ENCODE measurements at regions not wholly inside any gene's neighbourhood (a gene's known extent, or its start where the extent isn't known, plus 50 kb on each side); places are given as distances from the start of the nearest gene placed in this dataset.

GRCh38 chr4:157804986-157805385 lies 367.8 kb downstream of the GASK1B start:
- Histone ChIP-seq H3K9ac (no peak overlapping the region), H3K4me3 (IDR thresholded peaks at IDR 0.05; ENCODE audit: insufficient read depth, low read depth, low read length) (no peak overlapping the region), H3K4me2 (no peak overlapping the region), H3K79me2 (ENCODE audit: insufficient read depth, low read depth) (no peaks in the 10 kb centered on the region), H3K36me3 (ENCODE audit: insufficient read depth) (no peaks in the 10 kb centered on the region), H3K27ac (no peak overlapping the region), H3K27me3 (ENCODE audit: insufficient read depth, low read depth) (no peaks in the 10 kb centered on the region), H4K20me1 (ENCODE audit: insufficient read depth) (no peaks in the 10 kb centered on the region), H2AFZ (ENCODE audit: low read depth) (no peak overlapping the region), H3K4me1 (ENCODE audit: low read depth, poor library complexity, severe bottlenecking) (no peaks in the 10 kb centered on the region)
- TF ChIP-seq, protein P1, sequence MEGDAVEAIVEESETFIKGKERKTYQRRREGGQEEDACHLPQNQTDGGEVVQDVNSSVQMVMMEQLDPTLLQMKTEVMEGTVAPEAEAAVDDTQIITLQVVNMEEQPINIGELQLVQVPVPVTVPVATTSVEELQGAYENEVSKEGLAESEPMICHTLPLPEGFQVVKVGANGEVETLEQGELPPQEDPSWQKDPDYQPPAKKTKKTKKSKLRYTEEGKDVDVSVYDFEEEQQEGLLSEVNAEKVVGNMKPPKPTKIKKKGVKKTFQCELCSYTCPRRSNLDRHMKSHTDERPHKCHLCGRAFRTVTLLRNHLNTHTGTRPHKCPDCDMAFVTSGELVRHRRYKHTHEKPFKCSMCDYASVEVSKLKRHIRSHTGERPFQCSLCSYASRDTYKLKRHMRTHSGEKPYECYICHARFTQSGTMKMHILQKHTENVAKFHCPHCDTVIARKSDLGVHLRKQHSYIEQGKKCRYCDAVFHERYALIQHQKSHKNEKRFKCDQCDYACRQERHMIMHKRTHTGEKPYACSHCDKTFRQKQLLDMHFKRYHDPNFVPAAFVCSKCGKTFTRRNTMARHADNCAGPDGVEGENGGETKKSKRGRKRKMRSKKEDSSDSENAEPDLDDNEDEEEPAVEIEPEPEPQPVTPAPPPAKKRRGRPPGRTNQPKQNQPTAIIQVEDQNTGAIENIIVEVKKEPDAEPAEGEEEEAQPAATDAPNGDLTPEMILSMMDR (conservative IDR thresholded peaks at IDR 0.05; ENCODE audit: low read depth, low read length) = no peak

DNA sequence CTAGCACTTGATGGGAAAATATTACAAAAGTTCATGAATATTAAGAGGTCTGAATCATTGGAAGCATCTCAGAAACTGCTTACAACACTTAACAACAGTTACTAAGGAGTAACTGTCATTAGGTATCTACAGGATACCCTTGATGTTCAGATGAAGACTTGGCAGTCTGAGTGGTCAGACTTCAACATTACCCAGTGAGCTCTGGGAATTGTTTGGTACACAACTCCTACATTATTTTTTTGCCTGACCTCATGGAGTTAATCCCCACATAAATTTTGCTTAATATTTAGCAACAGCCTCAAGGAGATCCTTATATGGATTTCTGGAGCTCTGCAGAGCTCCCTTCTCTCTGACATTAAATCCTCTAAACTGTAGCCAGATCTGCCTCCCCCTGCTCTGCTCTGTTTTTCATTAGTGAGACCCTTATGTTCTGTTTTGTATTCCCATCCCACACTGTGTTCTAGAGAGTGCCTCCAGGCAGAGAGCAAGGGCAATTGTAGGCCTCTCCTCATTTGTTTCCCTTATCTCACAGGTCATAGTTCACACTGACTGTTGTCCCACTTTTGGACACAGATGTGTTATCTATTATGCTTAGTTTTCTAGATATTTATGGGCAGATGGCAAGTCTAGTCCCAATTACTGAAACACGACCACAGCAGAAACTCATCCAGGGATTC lies 368.8 kb downstream of the GASK1B start:
- H3K36me3 ChIP-seq (ENCODE audit: insufficient read depth) = no peaks in the 10 kb centered on the region
- TF ChIP-seq, protein P1 (conservative IDR thresholded peaks at IDR 0.05; ENCODE audit: low read depth, low read length) = no peak
- no peak overlapping the region for H2AFZ ChIP-seq (ENCODE audit: low read depth)
- H3K79me2 ChIP-seq (ENCODE audit: insufficient read depth, low read depth) = no peaks in the 10 kb centered on the region
- no peaks in the 10 kb centered on the region for H4K20me1 ChIP-seq (ENCODE audit: insufficient read depth)
- no peak overlapping the region for H3K9ac ChIP-seq
- no peak overlapping the region for H3K27ac ChIP-seq
- no peak overlapping the region for H3K4me2 ChIP-seq
- no peak overlapping the region for H3K4me3 ChIP-seq (IDR thresholded peaks at IDR 0.05; ENCODE audit: insufficient read depth, low read depth, low read length)
- H3K27me3 ChIP-seq (ENCODE audit: insufficient read depth, low read depth) = no peaks in the 10 kb centered on the region
- no peaks in the 10 kb centered on the region for H3K4me1 ChIP-seq (ENCODE audit: low read depth, poor library complexity, severe bottlenecking)

- Histone ChIP-seq H3K4me2 (no peak overlapping the region), H2AFZ (ENCODE audit: low read depth) (no peak overlapping the region), H3K4me3 (IDR thresholded peaks at IDR 0.05; ENCODE audit: insufficient read depth, low read depth, low read length) (no peak overlapping the region), H4K20me1 (ENCODE audit: insufficient read depth) (no peaks in the 10 kb centered on the region), H3K79me2 (ENCODE audit: insufficient read depth, low read depth) (no peaks in the 10 kb centered on the region), H3K27ac (no peak overlapping the region), H3K27me3 (ENCODE audit: insufficient read depth, low read depth) (no peaks in the 10 kb centered on the region), H3K36me3 (ENCODE audit: insufficient read depth) (no peaks in the 10 kb centered on the region), H3K4me1 (ENCODE audit: low read depth, poor library complexity, severe bottlenecking) (no peaks in the 10 kb centered on the region), H3K9ac (no peak overlapping the region)
- TF ChIP-seq, protein P1 (conservative IDR thresholded peaks at IDR 0.05; ENCODE audit: low read depth, low read length) = no peak
These were observed 369.4 kb downstream of the GASK1B start for GRCh38 chr4:157803421-157803820.

GRCh38 chr4:157795495-157795894 lies 377.3 kb downstream of the GASK1B start:
- TF ChIP-seq, protein P1 (conservative IDR thresholded peaks at IDR 0.05; ENCODE audit: low read depth, low read length) = no peak
- H3K4me2 ChIP-seq = no peak overlapping the region
- H3K27ac ChIP-seq = no peak overlapping the region
- H3K4me1 ChIP-seq (ENCODE audit: low read depth, poor library complexity, severe bottlenecking) = peaks cover 24% of the 10 kb centered on the region
- no peaks in the 10 kb centered on the region for H3K79me2 ChIP-seq (ENCODE audit: insufficient read depth, low read depth)
- H3K27me3 ChIP-seq (ENCODE audit: insufficient read depth, low read depth) = no peaks in the 10 kb centered on the region
- no peaks in the 10 kb centered on the region for H4K20me1 ChIP-seq (ENCODE audit: insufficient read depth)
- no peak overlapping the region for H3K4me3 ChIP-seq (IDR thresholded peaks at IDR 0.05; ENCODE audit: insufficient read depth, low read depth, low read length)
- no peaks in the 10 kb centered on the region for H3K36me3 ChIP-seq (ENCODE audit: insufficient read depth)
- no peak overlapping the region for H2AFZ ChIP-seq (ENCODE audit: low read depth)
- H3K9ac ChIP-seq = no peak overlapping the region
